GM18858 (cell line): ENCODE measurements at regions not wholly inside any gene's neighbourhood (a gene's known extent, or its start where the extent isn't known, plus 50 kb on each side); places are given as distances from the start of the nearest gene placed in this dataset.
"Not testable (repeated sequence)": the region's sequence is repeated elsewhere in the genome, so short reads cannot be mapped to it uniquely, and the experiment has no call there.

Source experiments
- ATAC-seq: cut with Tn5 transposase; IDR thresholded peaks from one replicate; pipeline ENCODE4 v1.9.1; 2021; ENCODE audit not compliant: unreplicated experiment

- ATAC-seq, result no peak
Measured at GRCh38 chr5:109630093-109630492, 59.6 kb upstream of the MAN2A1 start.

GRCh38 chr5:109628591-109628990 is 61.1 kb upstream of the MAN2A1 start:
- ATAC-seq, result no peak

- not testable (repeated sequence) for ATAC-seq
Measured at GRCh38 chr5:109621266-109621665, 68.5 kb upstream of the MAN2A1 start.

- no peak for ATAC-seq
Measured at GRCh38 chr5:109620651-109621050, 69.1 kb upstream of the MAN2A1 start.

- no peak for ATAC-seq
Measured at GRCh38 chr5:109619606-109620005, 70.1 kb upstream of the MAN2A1 start.

- no peak for ATAC-seq
Measured at GRCh38 chr5:109619021-109619460, 70.7 kb upstream of the MAN2A1 start.

- ATAC-seq, result no peak
Measured at GRCh38 chr5:109614981-109615380, 74.7 kb upstream of the MAN2A1 start.

GRCh38 chr5:109614301-109614700 is 75.4 kb upstream of the MAN2A1 start:
- no peak for ATAC-seq

GRCh38 chr5:109612278-109612905 is 77.3 kb upstream of the MAN2A1 start:
- no peak for ATAC-seq

- ATAC-seq, result no peak
Measured at GRCh38 chr5:109611505-109611904, 78.2 kb upstream of the MAN2A1 start.

- no peak for ATAC-seq
Measured at GRCh38 chr5:109611061-109611460, 78.7 kb upstream of the MAN2A1 start.

GRCh38 chr5:109610581-109610980 is 79.1 kb upstream of the MAN2A1 start:
- ATAC-seq, result no peak

- no peak for ATAC-seq
Measured at GRCh38 chr5:109605207-109605730, 84.5 kb upstream of the MAN2A1 start.

GRCh38 chr5:109604758-109605157 is 85.0 kb upstream of the MAN2A1 start:
- no peak for ATAC-seq

- ATAC-seq, result no peak
Measured at GRCh38 chr5:109601736-109602135, 88.0 kb upstream of the MAN2A1 start.

- no peak for ATAC-seq
Measured at GRCh38 chr5:109597893-109598292, 91.8 kb upstream of the MAN2A1 start.

- no peak for ATAC-seq
Measured at GRCh38 chr5:109594217-109594616, 95.5 kb upstream of the MAN2A1 start.

- no peak for ATAC-seq
Measured at GRCh38 chr5:109590799-109591198, 98.9 kb upstream of the MAN2A1 start.

GRCh38 chr5:109589986-109590385 is 99.7 kb upstream of the MAN2A1 start:
- ATAC-seq, result no peak

- no peak for ATAC-seq
Measured at GRCh38 chr5:109589239-109589638, 100.5 kb upstream of the MAN2A1 start.

GRCh38 chr5:109588281-109589035 is 101.3 kb upstream of the MAN2A1 start:
- ATAC-seq, result no peak

GRCh38 chr5:109584986-109585599 is 104.6 kb upstream of the MAN2A1 start:
- ATAC-seq, result no peak
